CD4-positive, alpha-beta T cell (primary cell): ENCODE measurements at regions not wholly inside any gene's neighbourhood (a gene's known extent, or its start where the extent isn't known, plus 50 kb on each side); places are given as distances from the start of the nearest gene placed in this dataset.

Source experiments
- ATAC-seq: fragments of 200-7000 bp; cut with Tn5 transposase; one replicate; pipeline ENCODE4 v1.10.0; 2022; ENCODE audit warnings: mild to moderate bottlenecking; ENCODE audit not compliant: poor library complexity
- CTCF ChIA-PET: fragments of 350-600 bp; sonication (Branson Sonifier 250); formaldehyde crosslinking; loops from one replicate; lab custom pipeline; 2021; ENCODE audit warnings: antibody characterized with exemption, inconsistent platforms; lab: Charles Lee
- POLR2A ChIA-PET: fragments of 350-600 bp; sonication (Branson Sonifier 250); formaldehyde crosslinking; loops from one replicate; lab custom pipeline; 2021; ENCODE audit warnings: antibody characterized with exemption, inconsistent platforms; lab: Charles Lee
- DNase-seq, 14 experiments: peaks; one replicate each; pipeline ENCODE4 v3.0.0-alpha.2; 2013 to 2020; ENCODE audit warnings: mixed read lengths in 2 of 14
- H3K27ac ChIP-seq, 2 donors: one replicate each; pipeline versions ENCODE4 v1.5.1 to v1.7.0; 2013; ENCODE audit warnings: low read length in 2 of 2, low read depth in 1 of 2, mild to moderate bottlenecking in 1 of 2
- H3K27me3 ChIP-seq, 2 experiments: 1 replicate in 1 of 2; 2 replicates in 1 of 2; pipeline versions ENCODE4 v1.6.1 to v1.7.0; 2013; ENCODE audit warnings: low read length in 2 of 2, control low read depth in 1 of 2, mild to moderate bottlenecking in 1 of 2, moderate library complexity in 1 of 2; ENCODE audit not compliant: insufficient read depth in 2 of 2, control insufficient read depth in 1 of 2
- H3K36me3 ChIP-seq: one replicate; pipeline ENCODE4 v1.6.1; 2013; ENCODE audit warnings: low read length, control low read depth; ENCODE audit not compliant: insufficient read depth
- H3K4me1 ChIP-seq: one replicate; pipeline ENCODE4 v1.6.1; 2013; ENCODE audit warnings: low read length, control low read depth; ENCODE audit not compliant: insufficient read depth
- H3K4me3 ChIP-seq: one replicate; pipeline ENCODE4 v1.5.1; 2013; ENCODE audit warnings: mild to moderate bottlenecking, low read length, moderate library complexity
- H3K9me3 ChIP-seq, 2 experiments: 1 replicate in 1 of 2; 2 replicates in 1 of 2; pipeline versions ENCODE4 v1.6.1 to v1.7.0; 2013; ENCODE audit warnings: low read length in 2 of 2, mild to moderate bottlenecking in 2 of 2, control low read depth in 1 of 2, moderate library complexity in 1 of 2; ENCODE audit not compliant: control insufficient read depth in 1 of 2, insufficient read depth in 1 of 2
- H3K27ac Mint-ChIP-seq: one replicate; pipeline ENCODE4 v1.8.0; 2020; ENCODE audit warnings: mixed read lengths
- H3K27me3 Mint-ChIP-seq: one replicate; pipeline ENCODE4 v1.8.0; 2021; ENCODE audit warnings: mixed read lengths
- H3K36me3 Mint-ChIP-seq: one replicate; pipeline ENCODE4 v1.8.0; 2021; ENCODE audit warnings: low read depth, mixed read lengths
- H3K4me1 Mint-ChIP-seq: one replicate; pipeline ENCODE4 v1.8.0; 2021; ENCODE audit warnings: low read depth, mixed read lengths
- H3K4me3 Mint-ChIP-seq: one replicate; pipeline ENCODE4 v1.8.0; 2020; ENCODE audit warnings: mild to moderate bottlenecking, mixed read lengths
- H3K9me3 Mint-ChIP-seq: one replicate; pipeline ENCODE4 v1.8.0; 2020; ENCODE audit warnings: mixed read lengths
- intact Hi-C, 2 experiments: fragments of 100-400 bp; cut with DNase I in 1 of 2; cut with micrococcal nuclease in 1 of 2; formaldehyde crosslinking; loops; one replicate each; pipeline versions ENCODE4 v1.15.1 to v1.9.0; 2023 to 2025; cut with DNase I, micrococcal nuclease
- TF ChIP-seq, protein P1 (sequence below): fragments of 200-600 bp; IDR thresholded peaks from one replicate; pipeline ENCODE4 v1.8.0; 2022; ENCODE audit warnings: antibody characterized with exemption, mild to moderate bottlenecking

DNA sequence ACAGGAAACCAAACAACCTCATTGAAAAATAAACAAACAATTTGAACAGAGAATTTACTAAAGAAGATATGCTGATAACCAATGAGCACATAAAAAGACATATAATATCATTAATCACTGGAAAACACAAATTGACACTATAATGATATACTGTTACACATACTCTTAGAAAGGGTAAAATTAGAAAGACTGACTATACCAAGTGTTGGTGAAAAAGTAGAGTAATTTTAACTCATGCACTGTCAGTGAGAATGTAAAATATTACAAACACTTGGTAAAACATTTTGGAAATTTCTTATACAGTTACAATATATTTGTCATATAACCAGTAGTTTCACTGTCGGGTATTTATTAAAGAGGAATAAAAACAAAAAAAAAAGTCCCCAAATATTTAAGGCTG lies 1139.2 kb upstream of the GJE1 start:
- ChIA-PET POLR2A (no interaction called here), CTCF (no interaction called here)
- H3K36me3 Mint-ChIP-seq, result no peaks in the 10 kb centered on the region
- TF ChIP-seq, protein P1, sequence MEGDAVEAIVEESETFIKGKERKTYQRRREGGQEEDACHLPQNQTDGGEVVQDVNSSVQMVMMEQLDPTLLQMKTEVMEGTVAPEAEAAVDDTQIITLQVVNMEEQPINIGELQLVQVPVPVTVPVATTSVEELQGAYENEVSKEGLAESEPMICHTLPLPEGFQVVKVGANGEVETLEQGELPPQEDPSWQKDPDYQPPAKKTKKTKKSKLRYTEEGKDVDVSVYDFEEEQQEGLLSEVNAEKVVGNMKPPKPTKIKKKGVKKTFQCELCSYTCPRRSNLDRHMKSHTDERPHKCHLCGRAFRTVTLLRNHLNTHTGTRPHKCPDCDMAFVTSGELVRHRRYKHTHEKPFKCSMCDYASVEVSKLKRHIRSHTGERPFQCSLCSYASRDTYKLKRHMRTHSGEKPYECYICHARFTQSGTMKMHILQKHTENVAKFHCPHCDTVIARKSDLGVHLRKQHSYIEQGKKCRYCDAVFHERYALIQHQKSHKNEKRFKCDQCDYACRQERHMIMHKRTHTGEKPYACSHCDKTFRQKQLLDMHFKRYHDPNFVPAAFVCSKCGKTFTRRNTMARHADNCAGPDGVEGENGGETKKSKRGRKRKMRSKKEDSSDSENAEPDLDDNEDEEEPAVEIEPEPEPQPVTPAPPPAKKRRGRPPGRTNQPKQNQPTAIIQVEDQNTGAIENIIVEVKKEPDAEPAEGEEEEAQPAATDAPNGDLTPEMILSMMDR, result no peak
- Histone ChIP-seq H3K9me3 (peaks cover 0 to 4% of the 10 kb centered on the region in 2 experiments), H3K4me3 (no peak overlapping the region), H3K36me3 (no peaks in the 10 kb centered on the region), H3K27me3 (no peaks in the 10 kb centered on the region), H3K4me1 (no peaks in the 10 kb centered on the region), H3K27ac (no peak overlapping the region)
- no peak overlapping the region for H3K27ac Mint-ChIP-seq
- H3K27me3 Mint-ChIP-seq, result no peaks in the 10 kb centered on the region
- H3K4me3 Mint-ChIP-seq, result no peak overlapping the region
- peaks cover 3% of the 10 kb centered on the region for H3K9me3 Mint-ChIP-seq
- no peak for DNase-seq
- H3K4me1 Mint-ChIP-seq, result no peaks in the 10 kb centered on the region
- intact Hi-C loops, result no loop called here
- ATAC-seq, result no peak

- TF ChIP-seq, protein P1, result no peak
- Mint-ChIP-seq H3K27me3 (no peaks in the 10 kb centered on the region), H3K4me3 (no peak overlapping the region), H3K36me3 (no peaks in the 10 kb centered on the region), H3K9me3 (peaks cover 3% of the 10 kb centered on the region), H3K4me1 (no peaks in the 10 kb centered on the region), H3K27ac (no peak overlapping the region)
- no peaks in the 10 kb centered on the region for H3K27me3 ChIP-seq
- DNase-seq (no peak), ATAC-seq (no peak)
- H3K9me3 ChIP-seq, result peaks cover 0 to 4% of the 10 kb centered on the region in 2 experiments
- no peak overlapping the region for H3K27ac ChIP-seq
- H3K36me3 ChIP-seq, result no peaks in the 10 kb centered on the region
- ChIA-PET POLR2A (no interaction called here), CTCF (no interaction called here)
- intact Hi-C loops, result no loop called here
- H3K4me1 ChIP-seq, result no peaks in the 10 kb centered on the region
- H3K4me3 ChIP-seq, result no peak overlapping the region
These were observed 1140.0 kb upstream of the GJE1 start for GRCh38 chr6:140992678-140993077.

- ChIA-PET POLR2A (no interaction called here), CTCF (interaction anchor here (1.1 kb wide), 1 partner anchor 9 kb away, joined by 3 read pairs; no protein-coding TSS in a partner anchor)
- DNase-seq, result no peak
- H3K4me1 ChIP-seq, result no peaks in the 10 kb centered on the region
- ATAC-seq, result no peak
- no peaks in the 10 kb centered on the region for H3K27me3 ChIP-seq
- TF ChIP-seq, protein P1, result no peak
- Mint-ChIP-seq H3K36me3 (no peaks in the 10 kb centered on the region), H3K27me3 (no peaks in the 10 kb centered on the region), H3K4me3 (no peak overlapping the region), H3K4me1 (no peaks in the 10 kb centered on the region), H3K27ac (no peak overlapping the region), H3K9me3 (peaks cover 3% of the 10 kb centered on the region)
- H3K9me3 ChIP-seq, result peaks cover 0 to 4% of the 10 kb centered on the region in 2 experiments
- no peaks in the 10 kb centered on the region for H3K36me3 ChIP-seq
- H3K4me3 ChIP-seq, result no peak overlapping the region
- intact Hi-C loops, result no loop called here
- H3K27ac ChIP-seq, result no peak overlapping the region
These were observed 1143.9 kb upstream of the GJE1 start for GRCh38 chr6:140988780-140989179.
